H1 (cell line): ENCODE measurements at regions not wholly inside any gene's neighbourhood (a gene's known extent, or its start where the extent isn't known, plus 50 kb on each side); places are given as distances from the start of the nearest gene placed in this dataset.

Experiments
- CTCF ChIA-PET: fragments of 300-600 bp; sonication (Branson Sonifier 250); formaldehyde crosslinking; loops from one replicate; lab custom pipeline; 2021; ENCODE audit not compliant: partially characterized antibody; lab: Charles Lee
- POLR2A ChIA-PET: fragments of 300-600 bp; sonication (Branson Sonifier 250); formaldehyde crosslinking; loops from one replicate; lab custom pipeline; 2021; ENCODE audit warnings: inconsistent platforms; ENCODE audit not compliant: partially characterized antibody; lab: Charles Lee
- DNase-seq, 2 experiments: peaks; one replicate each; pipeline versions ENCODE4 v3.0.0 to v3.0.0-alpha.2; 2010 to 2022; ENCODE audit warnings: low spot score in 2 of 2, low read depth in 1 of 2, mixed read lengths in 1 of 2
- FAIRE-seq: peaks from 2 replicates; lab custom pipeline; 2011; peaks lifted over from hg19 to GRCh38; lab: Jason Lieb, UNC
- H2AFZ ChIP-seq: 2 replicates; pipeline ENCODE4 v1.8.1; 2012; ENCODE audit warnings: low read length, inconsistent platforms
- H2AK5ac ChIP-seq: 2 replicates; pipeline ENCODE4 v1.6.1; 2013; ENCODE audit warnings: low read depth, low read length
- H2BK120ac ChIP-seq: replicated peaks from 2 replicates; pipeline ENCODE3; 2013; ENCODE audit warnings: low read depth, low read length, inconsistent platforms
- H2BK12ac ChIP-seq: 2 replicates; pipeline ENCODE4 v1.6.1; 2013; ENCODE audit warnings: low read depth, low read length
- H2BK15ac ChIP-seq: 2 replicates; pipeline ENCODE4 v1.6.1; 2013; ENCODE audit warnings: low read length
- H2BK20ac ChIP-seq: 2 replicates; pipeline ENCODE4 v1.6.1; 2013; ENCODE audit warnings: low read length
- H2BK5ac ChIP-seq: 2 replicates; pipeline ENCODE4 v1.6.1; 2013; ENCODE audit warnings: low read depth, low read length
- H3K14ac ChIP-seq: 2 replicates; pipeline ENCODE4 v1.6.1; 2013; ENCODE audit warnings: inconsistent platforms; ENCODE audit not compliant: insufficient read length
- H3K18ac ChIP-seq: 2 replicates; pipeline ENCODE4 v1.6.1; 2013; ENCODE audit warnings: low read length; ENCODE audit errors: extremely low read depth
- H3K23ac ChIP-seq: 2 replicates; pipeline ENCODE4 v1.6.1; 2013; ENCODE audit warnings: inconsistent platforms; ENCODE audit not compliant: insufficient read length
- H3K23me2 ChIP-seq: 2 replicates; pipeline ENCODE4 v1.6.1; 2013; ENCODE audit warnings: low read depth, low read length
- H3K27ac ChIP-seq: 2 replicates; pipeline ENCODE4 v1.6.1; 2011; ENCODE audit warnings: low read depth, low read length, inconsistent platforms
- H3K27me3 ChIP-seq, 4 experiments: replicated peaks in 1 of 4; 1 replicate in 1 of 4; 2 replicates in 3 of 4; pipeline versions ENCODE4 v1.6.1 to v1.8.1; 2011 to 2013; ENCODE audit warnings: low read length in 3 of 4, mild to moderate bottlenecking in 3 of 4, inconsistent platforms in 2 of 4, mixed read lengths in 2 of 4, moderate library complexity in 1 of 4; ENCODE audit not compliant: control insufficient read depth in 3 of 4, insufficient read depth in 3 of 4; ENCODE audit errors: extremely low read depth in 1 of 4
- H3K36me3 ChIP-seq, 4 experiments: 2 replicates each; pipeline versions ENCODE4 v1.6.1 to v1.8.1; 2011 to 2013; ENCODE audit warnings: mild to moderate bottlenecking in 4 of 4, low read length in 3 of 4, moderate library complexity in 2 of 4, control low read depth in 1 of 4, inconsistent platforms in 1 of 4; ENCODE audit not compliant: insufficient read depth in 4 of 4, control insufficient read depth in 2 of 4
- H3K4ac ChIP-seq: replicated peaks from 2 replicates; pipeline ENCODE3; 2013; ENCODE audit warnings: low read length, low read depth, mixed read lengths, inconsistent platforms; ENCODE audit not compliant: insufficient read length
- H3K4me1 ChIP-seq, 4 experiments: replicated peaks in 1 of 4; 1 replicate in 1 of 4; 2 replicates in 3 of 4; pipeline versions ENCODE4 v1.6.1 to v1.8.1; 2011 to 2013; ENCODE audit warnings: low read length in 3 of 4, inconsistent platforms in 2 of 4, mixed read lengths in 1 of 4; ENCODE audit not compliant: insufficient read depth in 4 of 4, control insufficient read depth in 3 of 4
- H3K4me2 ChIP-seq, 2 experiments: 2 replicates each; pipeline versions ENCODE4 v1.6.1 to v1.8.1; 2011 to 2013; ENCODE audit warnings: low read depth in 2 of 2, low read length in 2 of 2, control low read depth in 1 of 2, inconsistent platforms in 1 of 2, mild to moderate bottlenecking in 1 of 2; ENCODE audit not compliant: insufficient read depth in 1 of 2
- H3K4me3 ChIP-seq, 4 experiments: fragments of 200-600, 300-600 bp in 1 of 4; sonication (generic), shearing (Covaris generic), sonication (Bioruptor Twin) in 1 of 4; 2 replicates each; pipeline versions ENCODE4 v1.5.1 to v1.8.1; 2011 to 2016; ENCODE audit warnings: low read length in 4 of 4, low read depth in 3 of 4, control low read depth in 2 of 4, inconsistent platforms in 2 of 4, mild to moderate bottlenecking in 2 of 4, mixed read lengths in 1 of 4, moderate library complexity in 1 of 4; ENCODE audit not compliant: insufficient read depth in 2 of 4; ENCODE audit errors: extremely low read depth in 1 of 4
- H3K56ac ChIP-seq: replicated peaks from 2 replicates; pipeline ENCODE3; 2013; ENCODE audit warnings: low read depth, mild to moderate bottlenecking, mixed read lengths, low read length, inconsistent platforms; ENCODE audit not compliant: insufficient read length
- H3K79me1 ChIP-seq: 2 replicates; pipeline ENCODE4 v1.6.1; 2013; ENCODE audit warnings: low read depth, low read length, control low read depth
- H3K79me2 ChIP-seq, 2 experiments: 2 replicates each; pipeline versions ENCODE4 v1.6.1 to v1.8.1; 2012 to 2013; ENCODE audit warnings: low read length in 2 of 2, mild to moderate bottlenecking in 2 of 2, inconsistent platforms in 1 of 2; ENCODE audit not compliant: insufficient read depth in 2 of 2, control insufficient read depth in 1 of 2
- H3K9ac ChIP-seq, 4 experiments: replicated peaks in 1 of 4; 1 replicate in 1 of 4; 2 replicates in 3 of 4; pipeline versions ENCODE4 v1.6.1 to v1.8.1; 2011 to 2013; ENCODE audit warnings: low read depth in 3 of 4, low read length in 3 of 4, control low read depth in 2 of 4, mild to moderate bottlenecking in 2 of 4, moderate library complexity in 2 of 4, inconsistent platforms in 1 of 4; ENCODE audit errors: extremely low read depth in 1 of 4
- H3K9me3 ChIP-seq, 2 experiments: 2 replicates each; pipeline versions ENCODE4 v1.6.1 to v1.8.1; 2012 to 2013; ENCODE audit warnings: mild to moderate bottlenecking in 2 of 2, moderate library complexity in 2 of 2, control low read depth in 1 of 2, inconsistent platforms in 1 of 2, low read depth in 1 of 2, low read length in 1 of 2, mixed read lengths in 1 of 2; ENCODE audit not compliant: insufficient read depth in 2 of 2
- H4K20me1 ChIP-seq, 2 experiments: replicated peaks in 1 of 2; 2 replicates each; pipeline versions ENCODE3 to v1.8.1; 2011 to 2013; ENCODE audit warnings: inconsistent platforms in 2 of 2, low read length in 2 of 2, mild to moderate bottlenecking in 1 of 2; ENCODE audit not compliant: insufficient read depth in 2 of 2, control insufficient read depth in 1 of 2
- H4K5ac ChIP-seq: 2 replicates; pipeline ENCODE4 v1.6.1; 2013; ENCODE audit warnings: low read length, low read depth, mixed read lengths, inconsistent platforms; ENCODE audit not compliant: insufficient read length
- H4K8ac ChIP-seq: 2 replicates; pipeline ENCODE4 v1.8.0; 2013; ENCODE audit warnings: mild to moderate bottlenecking, moderate library complexity, low read length, inconsistent platforms; ENCODE audit not compliant: insufficient read depth; ENCODE audit errors: extremely low read depth
- H4K91ac ChIP-seq: replicated peaks from 2 replicates; pipeline ENCODE3; 2013; ENCODE audit warnings: low read length, mixed read lengths, inconsistent platforms; ENCODE audit not compliant: insufficient read length
- ASH2L ChIP-seq: fragments of 200-600, 300-600 bp; sonication (generic); IDR thresholded peaks from one replicate; pipeline ENCODE4 v1.7.1; 2017; ENCODE audit warnings: low read length
- ATF2 ChIP-seq: IDR thresholded peaks from 2 replicates; pipeline ENCODE4 v1.6.1; 2012; ENCODE audit warnings: low read length, inconsistent platforms
- CBX5 ChIP-seq: fragments of 300-800, 300-1000 bp; sonication (generic); IDR thresholded peaks from 2 replicates; pipeline ENCODE4 v1.7.1; 2016; ENCODE audit warnings: antibody characterized with exemption, low read length, low read depth
- CBX8 ChIP-seq: fragments of 300-800, 300-1000 bp; sonication (generic); IDR thresholded peaks from 2 replicates; pipeline ENCODE4 v1.7.1; 2016; ENCODE audit warnings: low read depth, low read length, borderline replicate concordance
- CEBPB ChIP-seq: IDR thresholded peaks from 2 replicates; pipeline ENCODE4 v1.6.1; 2012; ENCODE audit warnings: low read depth, low read length
- CHD2 ChIP-seq: IDR thresholded peaks from 2 replicates; pipeline ENCODE4 v1.6.1; 2012; ENCODE audit warnings: low read length, improper control_type of control experiment
- EGR1 ChIP-seq: IDR thresholded peaks from 2 replicates; pipeline ENCODE4 v1.6.1; 2011; ENCODE audit warnings: low read depth, low read length, borderline replicate concordance
- KDM5A ChIP-seq: fragments of 200-600 bp; IDR thresholded peaks from 2 replicates; pipeline ENCODE4 v1.7.1; 2012; ENCODE audit warnings: mild to moderate bottlenecking, low read length, inconsistent platforms, mixed read lengths
- NRF1 ChIP-seq: IDR thresholded peaks from 2 replicates; pipeline ENCODE4 v1.6.1; 2011; ENCODE audit warnings: mild to moderate bottlenecking, low read depth, low read length, improper control_type of control experiment
- POU5F1 ChIP-seq: IDR thresholded peaks from 2 replicates; pipeline ENCODE4 v1.6.1; 2011; ENCODE audit warnings: low read depth, mild to moderate bottlenecking, low read length, moderate library complexity
- SP2 ChIP-seq: IDR thresholded peaks from 2 replicates; pipeline ENCODE4 v1.6.1; 2012; ENCODE audit warnings: mild to moderate bottlenecking, low read length, inconsistent platforms
- SUZ12 ChIP-seq: fragments of 200-600 bp; sonication (generic); IDR thresholded peaks from 2 replicates; pipeline ENCODE4 v1.6.1; 2012; ENCODE audit warnings: mild to moderate bottlenecking, inconsistent platforms, low read length, moderate library complexity, mixed read lengths
- TCF12 ChIP-seq: IDR thresholded peaks from 2 replicates; pipeline ENCODE4 v1.6.1; 2011; ENCODE audit warnings: low read depth, mild to moderate bottlenecking, low read length
- TEAD4 ChIP-seq: IDR thresholded peaks from 2 replicates; pipeline ENCODE4 v1.6.1; 2012; ENCODE audit warnings: low read depth, low read length, inconsistent platforms, mixed read lengths
- WGBS, 2 experiments: shearing (Covaris generic) in 1 of 2; methylation state at CpG; one replicate each; pipeline versions ENCODE4 v1.1.6 to v1.1.7; 2013 to 2015; ENCODE audit warnings: low lambda C conversion rate in 2 of 2, mixed read lengths in 2 of 2, inconsistent platforms in 1 of 2, low coverage in 1 of 2, missing lambda C conversion rate in 1 of 2; ENCODE audit not compliant: insufficient replicate concordance in 2 of 2, insufficient coverage in 1 of 2, insufficient read length in 1 of 2; ENCODE audit errors: extremely low coverage in 1 of 2, missing lambda C conversion rate in 1 of 2; 5-methylcytosine and 5-hydroxymethylcytosine counted together

- H2AFZ ChIP-seq = no peak overlapping the region
- WGBS, 2 experiments = 89% methylated on average over 7 of the region's 7 CpGs; no CpG with 5 or more reads in 1 of the 2 experiments
- H3K4me2 ChIP-seq = no peak overlapping the region
- TF ChIP-seq CBX5 = no peak
- no peak for TF ChIP-seq ASH2L
- TF ChIP-seq ATF2 = no peak
- no peak for TF ChIP-seq TEAD4
- no peak for TF ChIP-seq NRF1
- no peak for TF ChIP-seq CHD2
- no peak for TF ChIP-seq CBX8
- TF ChIP-seq KDM5A = no peak
- TF ChIP-seq CEBPB = no peak
- no peak for TF ChIP-seq POU5F1
- TF ChIP-seq TCF12 = no peak
- TF ChIP-seq EGR1 = no peak
- no peak for TF ChIP-seq SP2
- no peak for TF ChIP-seq SUZ12
These were observed 77.0 kb upstream of the SMIM21 start for GRCh38 chr18:75504469-75504868.

More at GRCh38 chr18:75504469-75504868, 77.0 kb upstream of the SMIM21 start:
- H2BK12ac ChIP-seq = no peak overlapping the region
- FAIRE-seq (no peak), DNase-seq (no peak)
- H2BK120ac ChIP-seq = no peak overlapping the region
- H3K23ac ChIP-seq = no peak overlapping the region
- H3K79me2 ChIP-seq = no peaks in the 10 kb centered on the region
- H3K27me3 ChIP-seq = peaks cover 0 to 1% (median 0%) of the 10 kb centered on the region in 4 experiments; a peak in 1 of 7 replicates
- H3K4me3 ChIP-seq = no peak overlapping the region
- no peak overlapping the region for H4K8ac ChIP-seq
- no peak overlapping the region for H2AK5ac ChIP-seq
- H3K79me1 ChIP-seq = no peaks in the 10 kb centered on the region
- H3K4me1 ChIP-seq = no peaks in the 10 kb centered on the region
- H3K18ac ChIP-seq = no peak overlapping the region
- no peak overlapping the region for H2BK15ac ChIP-seq
- H3K9ac ChIP-seq = no peak overlapping the region
- H3K36me3 ChIP-seq = no peaks in the 10 kb centered on the region
- H3K27ac ChIP-seq = no peak overlapping the region
- H2BK5ac ChIP-seq = no peak overlapping the region
- H3K9me3 ChIP-seq = no peaks in the 10 kb centered on the region
- ChIA-PET CTCF (no interaction called here), POLR2A (no interaction called here)
- H3K4ac ChIP-seq = no peak overlapping the region
- no peak overlapping the region for H3K56ac ChIP-seq
- no peak overlapping the region for H4K91ac ChIP-seq
- H4K5ac ChIP-seq = no peak overlapping the region
- no peaks in the 10 kb centered on the region for H4K20me1 ChIP-seq
- no peaks in the 10 kb centered on the region for H3K23me2 ChIP-seq
- H3K14ac ChIP-seq = no peak overlapping the region
- no peak overlapping the region for H2BK20ac ChIP-seq
